ENCODE measurements at regions not wholly inside any gene's neighbourhood (a gene's known extent, or its start where the extent isn't known, plus 50 kb on each side); places are given as distances from the start of the nearest gene placed in this dataset.

DNA sequence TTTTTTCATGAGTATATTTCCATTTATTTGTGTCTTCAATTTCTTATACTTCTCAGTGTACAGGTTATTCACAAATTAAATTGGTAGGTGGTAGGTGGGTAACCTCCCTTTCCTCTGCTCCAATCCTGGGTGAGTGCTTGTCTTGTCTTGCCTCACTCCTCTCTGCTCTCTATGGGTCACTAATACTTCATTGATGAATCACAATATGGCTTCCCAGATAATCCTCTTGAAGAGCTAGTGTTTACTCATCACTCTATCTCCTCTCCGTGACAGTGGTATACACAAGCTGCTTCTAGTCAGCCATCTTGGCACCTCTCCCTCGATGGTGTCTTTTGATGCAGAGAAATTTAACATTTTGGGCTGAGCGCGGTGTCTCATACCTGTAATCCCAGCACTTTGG is 331.8 kb upstream of the NMUR2 start:
- TF ChIP-seq, protein P1, sequence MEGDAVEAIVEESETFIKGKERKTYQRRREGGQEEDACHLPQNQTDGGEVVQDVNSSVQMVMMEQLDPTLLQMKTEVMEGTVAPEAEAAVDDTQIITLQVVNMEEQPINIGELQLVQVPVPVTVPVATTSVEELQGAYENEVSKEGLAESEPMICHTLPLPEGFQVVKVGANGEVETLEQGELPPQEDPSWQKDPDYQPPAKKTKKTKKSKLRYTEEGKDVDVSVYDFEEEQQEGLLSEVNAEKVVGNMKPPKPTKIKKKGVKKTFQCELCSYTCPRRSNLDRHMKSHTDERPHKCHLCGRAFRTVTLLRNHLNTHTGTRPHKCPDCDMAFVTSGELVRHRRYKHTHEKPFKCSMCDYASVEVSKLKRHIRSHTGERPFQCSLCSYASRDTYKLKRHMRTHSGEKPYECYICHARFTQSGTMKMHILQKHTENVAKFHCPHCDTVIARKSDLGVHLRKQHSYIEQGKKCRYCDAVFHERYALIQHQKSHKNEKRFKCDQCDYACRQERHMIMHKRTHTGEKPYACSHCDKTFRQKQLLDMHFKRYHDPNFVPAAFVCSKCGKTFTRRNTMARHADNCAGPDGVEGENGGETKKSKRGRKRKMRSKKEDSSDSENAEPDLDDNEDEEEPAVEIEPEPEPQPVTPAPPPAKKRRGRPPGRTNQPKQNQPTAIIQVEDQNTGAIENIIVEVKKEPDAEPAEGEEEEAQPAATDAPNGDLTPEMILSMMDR (IDR thresholded peaks at IDR 0.05): no peak
- TF ChIP-seq POLR2A (IDR thresholded peaks at IDR 0.05): no peak

All from upper lobe of left lung (tissue), 4 donors.